ENCODE measurements at regions not wholly inside any gene's neighbourhood (a gene's known extent, or its start where the extent isn't known, plus 50 kb on each side); places are given as distances from the start of the nearest gene placed in this dataset.
A peak's percentile ranks its signal among the peaks of the same experiment; 100 is the strongest.

GRCh38 chr9:79884546-79884945, 312.8 kb downstream of the TLE4 start:
- Histone ChIP-seq H3K9me3 (replicated peaks in 1 of 11) (peaks cover 0 to 11% (median 5%) of the 10 kb centered on the region in 11 experiments; a peak in 5 of 22 replicates), H3K9ac (peak overlapping the region in 1 of 11 experiments; percentile 19; a peak in 1 of 22 replicates), H3K4me3 (no peak overlapping the region), H4K20me1 (peaks cover 0 to 7% (median 0%) of the 10 kb centered on the region in 11 experiments; a peak in 1 of 22 replicates), H3K27me3 (no peaks in the 10 kb centered on the region), H3K4me1 (peaks cover 36 to 66% (median 58%) of the 10 kb centered on the region in 10 experiments), H3K36me3 (no peaks in the 10 kb centered on the region), H3K4me2 (peak overlapping the region; percentile 53 to 98 (median 88)), H3K27ac (peak overlapping the region in 5 of 11 experiments; percentile 3 to 56 (median 20); a peak in 3 of 22 replicates)
- no peak for TF ChIP-seq Cebpa-rat (IDR thresholded peaks at IDR 0.05)

- Histone ChIP-seq H3K4me2 (peak overlapping the region; percentile 63 to 98 (median 88)), H3K4me1 (peaks cover 42 to 80% (median 69%) of the 10 kb centered on the region in 10 experiments), H3K4me3 (peak overlapping the region in 1 of 10 experiments; percentile 16; a peak in 3 of 20 replicates), H3K27me3 (no peaks in the 10 kb centered on the region), H3K27ac (peak overlapping the region in 6 of 11 experiments; percentile 3 to 55 (median 42); a peak in 8 of 22 replicates), H3K36me3 (no peaks in the 10 kb centered on the region), H3K9me3 (replicated peaks in 1 of 11) (peaks cover 0 to 8% (median 5%) of the 10 kb centered on the region in 11 experiments; a peak in 5 of 22 replicates), H3K9ac (peak overlapping the region in 2 of 11 experiments; percentile 35 to 40; a peak in 3 of 22 replicates), H4K20me1 (peaks cover 0 to 7% (median 0%) of the 10 kb centered on the region in 11 experiments; a peak in 1 of 22 replicates)
- no peak for TF ChIP-seq Cebpa-rat (IDR thresholded peaks at IDR 0.05)
Observed at GRCh38 chr9:79883073-79883645, 311.4 kb downstream of the TLE4 start.

GRCh38 chr9:79880626-79881025, 308.9 kb downstream of the TLE4 start:
- Histone ChIP-seq H3K4me3 (no peak overlapping the region), H3K4me2 (peak overlapping the region in 10 of 11 experiments; percentile 6 to 98 (median 48); a peak in 15 of 22 replicates), H3K9me3 (replicated peaks in 1 of 11) (no peaks in the 10 kb centered on the region), H3K27me3 (0 out of 22 replicates have a peak, but pooled peaks cover 0 to 4% (median 0%) of the 10 kb centered on the region in 11 experiments), H3K27ac (no peak overlapping the region), H3K4me1 (peaks cover 50 to 86% (median 74%) of the 10 kb centered on the region in 10 experiments), H4K20me1 (peaks cover 0 to 7% (median 0%) of the 10 kb centered on the region in 11 experiments; a peak in 1 of 22 replicates), H3K36me3 (no peaks in the 10 kb centered on the region), H3K9ac (no peak overlapping the region)
- TF ChIP-seq Cebpa-rat (IDR thresholded peaks at IDR 0.05), result no peak

DNA sequence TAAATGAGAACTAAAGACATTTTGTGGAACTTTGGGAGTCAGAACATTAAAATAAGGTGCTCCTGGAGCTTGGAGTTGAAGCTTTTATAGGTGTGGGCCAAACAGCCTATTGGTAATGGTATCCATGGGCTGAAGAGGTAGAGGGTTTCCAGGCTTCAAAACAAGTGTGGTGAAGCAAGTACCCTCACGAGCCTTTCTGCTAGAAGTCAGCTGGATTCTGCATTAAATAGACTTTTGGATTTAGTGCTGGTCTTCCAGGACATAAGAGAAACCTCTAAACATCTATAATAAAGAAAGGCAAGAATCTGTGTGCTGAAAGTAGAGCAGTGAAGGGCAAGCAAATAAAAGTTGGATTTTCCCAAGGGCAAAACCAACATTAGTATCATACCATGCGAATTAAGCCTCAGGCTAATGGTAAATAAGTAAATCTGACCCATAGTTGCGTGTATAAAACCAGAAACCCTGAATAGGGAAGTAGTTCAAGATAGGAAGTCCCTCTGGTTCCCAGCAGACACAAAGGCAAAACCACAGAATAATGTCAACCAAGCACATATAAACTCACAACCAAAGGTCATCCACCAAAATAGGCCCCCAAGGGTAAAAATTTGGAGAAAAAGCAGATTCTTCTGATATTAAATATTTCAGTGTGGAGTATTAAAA, 306.3 kb downstream of the TLE4 start:
- peak overlapping the region in 6 of 11 experiments; percentile 4 to 55 (median 40); a peak in 8 of 22 replicates for H3K27ac ChIP-seq
- no peaks in the 10 kb centered on the region for H4K20me1 ChIP-seq
- no peaks in the 10 kb centered on the region for H3K36me3 ChIP-seq
- 0 out of 22 replicates have a peak, but pooled peaks cover 0 to 4% (median 0%) of the 10 kb centered on the region in 11 experiments for H3K27me3 ChIP-seq
- peaks cover 26 to 60% (median 49%) of the 10 kb centered on the region in 10 experiments for H3K4me1 ChIP-seq
- peak overlapping the region in 1 of 10 experiments; percentile 20; a peak in 2 of 20 replicates for H3K4me3 ChIP-seq
- H3K4me2 ChIP-seq, result peak overlapping the region; percentile 64 to 95 (median 79)
- H3K9ac ChIP-seq, result peak overlapping the region in 2 of 11 experiments; percentile 16 to 24; a peak in 2 of 22 replicates
- H3K9me3 ChIP-seq (replicated peaks in 1 of 11), result peaks cover 0 to 14% (median 7%) of the 10 kb centered on the region in 11 experiments; a peak in 7 of 22 replicates
- no peak for TF ChIP-seq Cebpa-rat (IDR thresholded peaks at IDR 0.05)

DNA sequence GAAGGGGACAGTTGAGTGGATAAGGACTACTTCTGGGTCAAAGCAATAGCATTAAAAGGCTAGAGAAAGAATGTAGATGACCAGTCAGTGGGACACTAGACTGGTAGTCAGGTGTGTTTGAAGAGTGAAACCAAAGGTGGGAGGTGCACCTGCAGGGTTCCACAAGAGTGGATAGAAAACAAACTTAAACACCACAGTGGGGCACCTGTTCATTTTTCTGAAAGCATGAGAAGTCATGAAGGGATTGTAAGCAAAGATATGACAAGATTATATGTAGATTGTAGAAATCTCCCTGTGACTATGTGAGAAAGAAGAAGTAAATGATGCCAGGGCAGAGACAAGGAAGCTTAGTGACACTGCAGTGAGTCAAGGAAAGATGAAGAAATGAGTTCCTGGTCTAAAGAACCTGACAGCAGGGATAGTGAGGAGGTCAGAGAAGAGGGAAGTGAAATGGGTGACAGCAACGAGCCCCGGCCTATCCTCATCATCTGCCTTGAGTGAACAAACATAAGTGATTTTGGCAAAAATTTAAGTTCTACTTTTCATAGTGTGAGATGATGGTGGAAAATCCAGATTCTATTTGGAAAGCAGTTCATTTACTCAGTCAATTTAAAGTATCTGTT, 296.9 kb downstream of the TLE4 start:
- peaks cover 15 to 29% (median 25%) of the 10 kb centered on the region in 10 experiments for H3K4me1 ChIP-seq
- H3K4me3 ChIP-seq, result no peak overlapping the region
- peaks cover 3 to 31% (median 21%) of the 10 kb centered on the region in 11 experiments; a peak in 17 of 22 replicates for H3K9me3 ChIP-seq (replicated peaks in 1 of 11)
- peak overlapping the region in 2 of 11 experiments; percentile 39 to 43; a peak in 4 of 22 replicates for H3K27ac ChIP-seq
- H4K20me1 ChIP-seq, result no peaks in the 10 kb centered on the region
- no peaks in the 10 kb centered on the region; a peak in 1 of 22 replicates for H3K27me3 ChIP-seq
- no peak for TF ChIP-seq Cebpa-rat (IDR thresholded peaks at IDR 0.05)
- no peak overlapping the region for H3K9ac ChIP-seq
- peak overlapping the region in 10 of 11 experiments; percentile 16 to 70 (median 54); a peak in 14 of 22 replicates for H3K4me2 ChIP-seq
- no peaks in the 10 kb centered on the region for H3K36me3 ChIP-seq

GRCh38 chr9:79862921-79863890, 291.4 kb downstream of the TLE4 start:
- H3K4me2 ChIP-seq, result no peak overlapping the region
- H3K4me3 ChIP-seq, result no peak overlapping the region
- H3K9me3 ChIP-seq (replicated peaks in 1 of 11), result peaks cover 33 to 70% (median 54%) of the 10 kb centered on the region in 11 experiments
- no peak overlapping the region for H3K9ac ChIP-seq
- no peak overlapping the region for H3K27ac ChIP-seq
- no peaks in the 10 kb centered on the region; a peak in 1 of 22 replicates for H3K36me3 ChIP-seq
- TF ChIP-seq Cebpa-rat (IDR thresholded peaks at IDR 0.05), result no peak
- H3K27me3 ChIP-seq, result no peaks in the 10 kb centered on the region
- no peaks in the 10 kb centered on the region for H4K20me1 ChIP-seq
- H3K4me1 ChIP-seq, result peaks cover 2 to 34% (median 20%) of the 10 kb centered on the region in 10 experiments

DNA sequence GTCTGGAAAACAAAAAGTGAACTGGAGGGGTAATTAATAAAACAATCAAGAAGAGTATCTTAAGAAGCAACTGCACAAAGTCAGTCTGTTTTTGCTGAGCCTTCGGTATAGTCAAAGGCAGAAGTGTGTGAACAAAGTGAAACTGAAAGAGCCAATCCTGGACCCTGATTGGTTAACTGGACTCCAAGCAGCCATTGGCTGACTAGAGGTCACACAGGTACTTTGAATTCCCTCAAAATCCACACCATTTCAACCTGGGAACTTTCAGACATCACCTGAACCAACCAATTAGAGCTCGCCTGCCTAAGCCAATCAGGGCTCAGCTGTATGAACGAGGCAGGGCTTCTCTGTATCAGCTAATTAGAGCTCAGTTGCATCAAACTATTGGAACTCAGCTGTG, 286.7 kb downstream of the TLE4 start:
- H3K4me3 ChIP-seq, result no peak overlapping the region
- H3K27me3 ChIP-seq, result no peaks in the 10 kb centered on the region
- no peaks in the 10 kb centered on the region; a peak in 1 of 22 replicates for H3K36me3 ChIP-seq
- no peak overlapping the region for H3K9ac ChIP-seq
- H3K27ac ChIP-seq, result no peak overlapping the region
- H3K4me1 ChIP-seq, result peaks cover 0 to 13% (median 3%) of the 10 kb centered on the region in 10 experiments; a peak in 7 of 20 replicates
- H3K9me3 ChIP-seq (replicated peaks in 1 of 11), result peaks cover 25 to 40% (median 33%) of the 10 kb centered on the region in 11 experiments
- H3K4me2 ChIP-seq, result no peak overlapping the region
- no peaks in the 10 kb centered on the region for H4K20me1 ChIP-seq
- no peak for TF ChIP-seq Cebpa-rat (IDR thresholded peaks at IDR 0.05)

DNA sequence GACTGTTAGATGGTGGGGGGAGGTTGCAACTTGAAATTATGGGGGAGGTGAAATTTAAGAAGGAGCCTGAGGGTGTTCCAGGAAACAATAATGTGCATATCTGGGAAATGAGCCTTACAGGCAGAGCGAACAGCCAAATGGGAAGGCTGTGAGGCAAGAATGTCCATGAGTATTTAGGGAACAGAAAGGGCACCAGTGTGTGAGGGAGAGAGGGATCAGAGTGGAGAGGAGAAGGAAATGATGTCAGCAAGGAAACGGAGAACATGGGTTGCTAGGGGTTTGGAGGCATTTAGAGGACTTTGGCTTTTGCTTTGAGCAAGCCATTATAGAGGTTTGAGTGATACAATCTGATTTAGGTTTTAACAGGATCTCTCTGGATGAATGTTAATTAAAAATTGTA, 285.4 kb downstream of the TLE4 start:
- Histone ChIP-seq H3K4me3 (no peak overlapping the region), H3K4me1 (peaks cover 0 to 13% (median 3%) of the 10 kb centered on the region in 10 experiments; a peak in 7 of 20 replicates), H3K27me3 (no peaks in the 10 kb centered on the region), H3K9ac (no peak overlapping the region), H3K9me3 (replicated peaks in 1 of 11) (peaks cover 12 to 27% (median 20%) of the 10 kb centered on the region in 11 experiments), H3K36me3 (no peaks in the 10 kb centered on the region), H3K27ac (no peak overlapping the region), H4K20me1 (no peaks in the 10 kb centered on the region), H3K4me2 (no peak overlapping the region)
- TF ChIP-seq Cebpa-rat (IDR thresholded peaks at IDR 0.05), result no peak

All from BLaER1 treated with 17β-estradiol and CSF1 and Interleukin-3, amounts not matched to agents 10 nM and 100 nM (cell line).